ENCODE measurements at regions not wholly inside any gene's neighbourhood (a gene's known extent, or its start where the extent isn't known, plus 50 kb on each side); places are given as distances from the start of the nearest gene placed in this dataset.

GRCh38 chrY:13567186-13567585, 87.4 kb upstream of the UTY start:
- H2AFZ ChIP-seq (ENCODE audit: low read length), result no peak overlapping the region
- no peak for DNase-seq (ENCODE audit: low read depth in 2 of 2)
- no peaks in the 10 kb centered on the region for H4K20me1 ChIP-seq (ENCODE audit: control insufficient read depth, extremely low read depth, insufficient read depth, low read length)
- H3K4me3 ChIP-seq (replicated peaks in 1 of 4; ENCODE audit: control extremely low read depth in 1 of 4, insufficient read depth in 1 of 4, low read depth in 3 of 4, low read length in 4 of 4), result no peak overlapping the region
- no peak overlapping the region for H3K4me2 ChIP-seq (ENCODE audit: extremely low read depth, insufficient read depth, low read length)
- no peaks in the 10 kb centered on the region for H3K4me1 ChIP-seq (ENCODE audit: control insufficient read depth, extremely low read depth, insufficient read depth, low read length)
- TF ChIP-seq CTCF (conservative IDR thresholded peaks at IDR 0.05 in 1 of 2, IDR thresholded peaks at IDR 0.05 in 1 of 2; ENCODE audit: low read depth in 1 of 2, low read length in 2 of 2) (no peak), EZH2 (IDR thresholded peaks at IDR 0.05; ENCODE audit: low read length, missing control alignments) (no peak)
- H3K27ac ChIP-seq (ENCODE audit: insufficient read depth, low read length), result no peak overlapping the region
- H3K9ac ChIP-seq (ENCODE audit: insufficient read depth, low read length), result no peak overlapping the region
- H3K27me3 ChIP-seq (ENCODE audit: control insufficient read depth, insufficient read depth, low read length), result no peaks in the 10 kb centered on the region
- no peaks in the 10 kb centered on the region for H3K79me2 ChIP-seq (ENCODE audit: control insufficient read depth, insufficient read depth, low read length)
- no peaks in the 10 kb centered on the region for H3K36me3 ChIP-seq (ENCODE audit: control insufficient read depth, insufficient read depth, low read length)
- H3K9me3 ChIP-seq (ENCODE audit: control insufficient read depth, insufficient read depth, low read depth, low read length), result no peaks in the 10 kb centered on the region

- no peak for DNase-seq (ENCODE audit: low read depth in 2 of 2)
These were observed 75.1 kb upstream of the UTY start for GRCh38 chrY:13554949-13555348.

GRCh38 chrY:13552393-13553116, 72.7 kb upstream of the UTY start:
- H3K4me1 ChIP-seq (ENCODE audit: control insufficient read depth, extremely low read depth, insufficient read depth, low read length), result no peaks in the 10 kb centered on the region
- DNase-seq (ENCODE audit: low read depth in 2 of 2), result no peak

More at GRCh38 chrY:13554949-13555348, 75.1 kb upstream of the UTY start:
- Histone ChIP-seq H3K27ac (ENCODE audit: insufficient read depth, low read length) (no peak overlapping the region), H3K4me2 (ENCODE audit: extremely low read depth, insufficient read depth, low read length) (no peak overlapping the region), H3K27me3 (ENCODE audit: control insufficient read depth, insufficient read depth, low read length) (no peaks in the 10 kb centered on the region), H3K9me3 (ENCODE audit: control insufficient read depth, insufficient read depth, low read depth, low read length) (no peaks in the 10 kb centered on the region), H2AFZ (ENCODE audit: low read length) (no peak overlapping the region), H4K20me1 (ENCODE audit: control insufficient read depth, extremely low read depth, insufficient read depth, low read length) (no peaks in the 10 kb centered on the region), H3K9ac (ENCODE audit: insufficient read depth, low read length) (no peak overlapping the region), H3K4me1 (ENCODE audit: control insufficient read depth, extremely low read depth, insufficient read depth, low read length) (no peaks in the 10 kb centered on the region), H3K36me3 (ENCODE audit: control insufficient read depth, insufficient read depth, low read length) (no peaks in the 10 kb centered on the region), H3K79me2 (ENCODE audit: control insufficient read depth, insufficient read depth, low read length) (no peaks in the 10 kb centered on the region), H3K4me3 (replicated peaks in 1 of 4; ENCODE audit: control extremely low read depth in 1 of 4, insufficient read depth in 1 of 4, low read depth in 3 of 4, low read length in 4 of 4) (no peak overlapping the region)
- TF ChIP-seq CTCF (conservative IDR thresholded peaks at IDR 0.05 in 1 of 2, IDR thresholded peaks at IDR 0.05 in 1 of 2; ENCODE audit: low read depth in 1 of 2, low read length in 2 of 2) (no peak), EZH2 (IDR thresholded peaks at IDR 0.05; ENCODE audit: low read length, missing control alignments) (no peak)

More at GRCh38 chrY:13552393-13553116, 72.7 kb upstream of the UTY start:
- no peaks in the 10 kb centered on the region for H3K27me3 ChIP-seq (ENCODE audit: control insufficient read depth, insufficient read depth, low read length)
- no peaks in the 10 kb centered on the region for H3K79me2 ChIP-seq (ENCODE audit: control insufficient read depth, insufficient read depth, low read length)
- H3K9me3 ChIP-seq (ENCODE audit: control insufficient read depth, insufficient read depth, low read depth, low read length), result no peaks in the 10 kb centered on the region
- H3K27ac ChIP-seq (ENCODE audit: insufficient read depth, low read length), result no peak overlapping the region
- no peak overlapping the region for H2AFZ ChIP-seq (ENCODE audit: low read length)
- no peaks in the 10 kb centered on the region for H4K20me1 ChIP-seq (ENCODE audit: control insufficient read depth, extremely low read depth, insufficient read depth, low read length)
- no peak overlapping the region for H3K9ac ChIP-seq (ENCODE audit: insufficient read depth, low read length)
- TF ChIP-seq EZH2 (IDR thresholded peaks at IDR 0.05; ENCODE audit: low read length, missing control alignments), result no peak
- no peak for TF ChIP-seq CTCF (conservative IDR thresholded peaks at IDR 0.05 in 1 of 2, IDR thresholded peaks at IDR 0.05 in 1 of 2; ENCODE audit: low read depth in 1 of 2, low read length in 2 of 2)
- no peaks in the 10 kb centered on the region for H3K36me3 ChIP-seq (ENCODE audit: control insufficient read depth, insufficient read depth, low read length)
- H3K4me3 ChIP-seq (replicated peaks in 1 of 4; ENCODE audit: control extremely low read depth in 1 of 4, insufficient read depth in 1 of 4, low read depth in 3 of 4, low read length in 4 of 4), result peak overlapping the region in 1 of 4 experiments; percentile 2
- no peak overlapping the region for H3K4me2 ChIP-seq (ENCODE audit: extremely low read depth, insufficient read depth, low read length)

Measured in fibroblast of lung (primary cell).